Activated CD4-positive, CD25-positive, alpha-beta regulatory T cell treated with anti-CD3 and anti-CD28 coated beads, Interleukin-2, amount 50 U/mL, for 72 hours (primary cell): ENCODE measurements at regions not wholly inside any gene's neighbourhood (a gene's known extent, or its start where the extent isn't known, plus 50 kb on each side); places are given as distances from the start of the nearest gene placed in this dataset.
"Not testable (repeated sequence)": the region's sequence is repeated elsewhere in the genome, so short reads cannot be mapped to it uniquely, and the experiment has no call there.

ENCODE experiments used
- DNase-seq: peaks from one replicate; pipeline ENCODE4 v3.0.0; 2021

DNA sequence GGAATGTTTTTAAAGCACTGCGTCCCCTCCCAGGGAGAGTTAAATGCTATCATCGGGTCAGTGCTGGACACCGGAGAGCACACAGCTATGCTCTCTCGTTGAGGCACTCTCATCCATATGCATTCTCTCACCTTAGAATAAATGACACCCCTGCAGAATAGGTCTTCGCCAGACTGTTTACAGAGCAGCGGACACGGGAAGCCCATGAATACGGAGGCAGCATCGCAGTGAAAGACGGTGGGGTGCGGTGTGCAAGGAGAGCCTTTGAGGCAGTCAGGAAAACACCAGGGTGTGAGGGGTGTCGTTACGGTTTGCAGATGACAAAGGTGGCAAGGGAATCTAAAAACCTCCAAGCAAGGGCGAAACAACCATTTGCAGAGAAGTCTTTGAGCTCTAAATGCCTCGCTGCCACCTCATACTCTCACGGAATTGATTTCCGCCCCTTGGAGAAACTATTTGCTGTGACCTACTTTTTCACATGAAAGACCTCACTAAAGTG lies 169.2 kb upstream of the FHL2 start:
- no peak for DNase-seq

DNA sequence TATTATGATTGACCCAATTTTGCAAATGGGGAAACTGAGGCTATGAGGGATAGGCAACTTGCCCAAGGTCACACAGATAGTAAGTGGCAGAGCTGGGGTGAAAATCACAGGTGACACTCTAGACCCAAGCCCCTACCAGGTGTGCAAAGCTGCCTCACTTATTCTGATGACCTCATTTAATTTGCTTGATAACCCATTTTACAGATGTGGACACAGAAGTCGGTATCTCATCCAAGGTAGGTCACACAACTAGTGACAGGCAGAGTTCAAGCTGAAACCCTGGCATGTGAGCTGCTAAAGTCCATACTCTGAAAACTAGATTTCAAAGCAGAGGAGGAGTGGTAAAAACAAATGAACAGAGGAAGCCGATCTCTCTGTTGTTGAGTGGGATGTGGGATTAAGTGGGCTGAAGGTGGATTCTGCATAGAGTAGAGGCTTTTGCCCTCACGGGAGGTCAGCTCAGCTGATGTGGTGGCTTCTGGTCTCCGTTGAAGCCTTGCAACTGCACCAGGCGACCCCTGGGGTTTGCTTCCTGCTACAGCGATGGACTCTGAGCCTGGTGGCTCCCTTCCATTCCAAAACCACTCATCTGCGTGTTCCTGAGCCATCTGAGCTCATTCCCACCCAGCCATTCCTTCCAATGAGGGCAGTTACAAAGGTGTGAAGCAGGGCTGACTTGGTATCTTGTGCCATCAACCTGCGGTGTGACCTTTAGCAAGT lies 164.3 kb upstream of the FHL2 start:
- no peak for DNase-seq

- DNase-seq = no peak
Observed at GRCh38 chr2:105561401-105561800, 162.6 kb upstream of the FHL2 start.

DNA sequence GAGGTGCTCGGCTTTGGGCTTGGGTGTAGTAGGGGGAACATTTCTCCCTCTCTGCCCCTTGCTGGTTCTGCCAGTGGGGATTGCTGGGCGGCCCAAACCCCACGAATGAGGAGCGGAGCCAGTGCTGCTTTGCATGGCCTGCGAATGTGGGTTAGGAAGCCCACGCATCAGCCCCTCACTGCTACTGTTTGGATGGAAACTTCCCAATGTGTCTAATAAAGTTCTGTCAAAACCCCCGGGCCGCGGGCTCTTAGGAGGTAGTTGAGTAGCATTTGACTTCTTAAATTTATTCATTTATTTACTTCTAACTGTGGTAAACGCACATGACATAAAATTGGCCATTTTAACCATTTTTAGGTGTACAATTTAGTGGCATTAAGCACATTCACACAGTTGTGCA lies 161.3 kb upstream of the FHL2 start:
- no peak for DNase-seq

DNA sequence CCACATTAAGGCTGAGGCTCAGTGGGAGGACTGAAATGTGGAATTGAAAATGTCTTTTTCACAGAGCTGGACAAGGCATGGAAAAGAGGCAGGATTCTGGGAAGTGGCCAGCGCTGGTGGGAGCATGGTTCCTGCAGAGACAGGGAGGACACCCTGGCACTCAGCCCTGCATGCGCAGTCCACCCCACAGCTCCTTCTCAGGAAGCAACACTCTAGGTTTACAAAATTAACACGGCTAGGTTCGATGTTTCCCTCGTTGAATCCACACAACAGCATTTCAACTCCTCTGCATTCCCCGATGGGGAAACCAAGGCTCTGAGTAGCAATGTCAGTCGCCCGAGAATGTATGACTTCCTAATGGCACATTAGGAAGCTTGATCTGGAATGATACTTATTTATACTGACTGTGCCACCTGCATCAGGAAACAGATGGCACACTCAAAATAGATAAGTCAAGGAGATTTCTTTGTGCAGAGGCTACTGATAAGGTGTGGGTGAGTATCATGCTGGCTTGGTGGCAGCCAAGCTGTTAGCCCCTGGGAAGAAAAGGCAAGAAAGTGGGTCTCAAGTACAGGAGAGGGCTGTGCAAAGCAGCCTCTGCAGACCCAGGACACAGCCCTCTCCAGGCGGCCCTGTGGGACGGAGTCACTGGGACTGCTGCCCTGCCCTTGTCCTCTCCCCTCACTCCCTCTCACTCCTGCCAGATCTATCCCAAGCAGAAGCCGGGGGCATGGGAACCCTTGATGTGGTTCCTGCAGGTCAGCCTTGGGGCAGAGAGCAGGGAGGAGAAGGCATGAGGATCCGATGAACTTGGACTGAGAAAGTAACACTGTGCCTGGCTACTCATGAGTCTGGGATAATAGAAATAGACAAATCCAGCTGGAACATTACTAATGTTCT lies 158.4 kb upstream of the FHL2 start:
- no peak for DNase-seq

DNA sequence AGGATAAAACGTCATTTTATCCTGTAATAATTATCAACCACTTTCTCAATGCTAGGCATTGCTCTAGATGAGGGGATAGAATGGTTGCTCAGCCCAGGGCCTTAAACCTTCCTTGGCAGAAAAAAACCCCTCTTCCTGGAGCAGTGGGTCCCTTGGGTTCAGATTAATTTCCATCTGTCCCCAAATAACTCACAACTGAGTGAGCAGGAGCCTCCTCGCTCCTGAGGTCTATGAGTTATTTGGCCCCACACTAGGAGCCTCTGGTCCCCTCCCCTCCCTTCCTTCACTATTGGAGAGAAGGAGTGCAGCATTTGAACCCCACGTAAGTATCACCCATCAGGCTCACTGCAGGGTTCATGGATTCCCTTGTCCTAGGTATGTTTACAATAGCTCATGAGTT lies 157.5 kb upstream of the FHL2 start:
- DNase-seq = no peak

DNA sequence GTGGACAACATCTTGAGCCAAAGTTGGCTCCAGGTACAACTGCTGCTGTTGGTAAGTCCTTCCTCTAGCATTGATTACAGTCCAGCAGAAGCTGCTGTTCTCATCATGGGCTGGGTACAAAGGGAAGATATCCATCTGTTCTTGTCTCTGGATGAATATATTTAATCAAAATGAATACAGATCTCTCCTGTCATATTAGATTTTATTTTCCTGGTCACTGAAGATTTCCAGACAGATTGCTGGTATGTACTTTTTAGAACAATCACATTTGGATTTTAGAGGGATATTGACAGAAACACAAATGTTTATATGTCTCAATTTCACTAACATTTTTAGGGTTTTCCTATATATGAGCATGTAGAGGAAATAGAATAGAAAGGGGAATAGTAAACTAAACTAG lies 155.4 kb upstream of the FHL2 start:
- no peak for DNase-seq

DNA sequence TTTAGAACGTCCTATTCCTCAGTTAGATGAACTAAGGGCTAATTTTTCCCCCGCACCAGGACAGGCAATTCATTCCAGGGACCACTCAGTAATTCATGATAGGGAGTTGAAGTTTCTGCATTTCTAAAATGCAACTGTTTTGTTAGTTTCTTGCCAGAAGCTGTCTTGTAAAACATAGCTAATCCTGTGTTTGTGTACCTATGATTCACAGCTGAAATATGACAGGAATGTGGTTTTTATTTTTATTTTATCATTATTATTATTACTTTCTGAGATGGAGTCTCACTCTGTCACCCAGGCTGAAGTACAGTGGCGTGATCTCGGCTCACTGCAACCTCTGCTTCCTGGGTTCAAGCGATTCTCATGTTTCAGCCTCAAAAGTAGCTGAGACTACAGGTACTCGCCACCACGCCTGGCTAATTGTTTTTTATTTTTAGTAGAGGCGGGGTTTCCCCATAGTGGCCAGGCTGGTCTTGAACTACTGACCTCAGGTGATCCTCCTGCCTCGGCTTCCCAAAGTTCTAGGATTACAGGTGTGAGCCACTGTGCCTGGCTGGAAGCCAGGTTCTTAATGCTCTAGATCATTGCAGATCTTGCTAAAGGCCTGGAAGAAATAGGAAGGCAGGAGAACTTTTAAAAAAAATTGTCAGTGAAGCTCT lies 154.8 kb upstream of the FHL2 start:
- DNase-seq = no peak

- no peak for DNase-seq
Observed at GRCh38 chr2:105546628-105546974, 147.8 kb upstream of the FHL2 start.

- DNase-seq = peak; percentile 69
Observed at GRCh38 chr2:105545730-105546627, 147.1 kb upstream of the FHL2 start.

GRCh38 chr2:105544591-105545377 lies 145.9 kb upstream of the FHL2 start:
- no peak for DNase-seq

- DNase-seq = no peak
Observed at GRCh38 chr2:105541189-105542050, 142.6 kb upstream of the FHL2 start.

GRCh38 chr2:105540642-105541041 lies 141.8 kb upstream of the FHL2 start:
- DNase-seq = no peak

DNA sequence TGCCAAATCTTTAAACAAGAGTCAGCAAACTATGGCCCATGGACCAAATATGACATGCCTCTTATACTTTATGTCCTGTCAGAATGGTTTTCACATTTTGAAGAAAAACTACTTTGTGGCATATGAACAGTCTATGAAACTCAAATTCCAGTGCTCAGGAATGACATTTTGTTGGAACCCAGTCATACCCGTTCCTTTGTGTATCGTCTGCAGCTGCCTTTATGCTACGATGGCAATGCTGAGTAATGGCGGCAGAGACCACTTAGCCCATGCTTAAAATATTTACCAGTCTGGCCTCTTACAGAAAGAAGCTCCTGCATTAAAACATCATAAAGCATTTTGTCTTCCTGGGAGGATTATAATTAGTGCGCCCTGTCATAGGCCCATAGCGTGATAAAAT lies 140.5 kb upstream of the FHL2 start:
- DNase-seq = no peak

- DNase-seq = no peak
Observed at GRCh38 chr2:105538840-105539239, 140.0 kb upstream of the FHL2 start.

DNA sequence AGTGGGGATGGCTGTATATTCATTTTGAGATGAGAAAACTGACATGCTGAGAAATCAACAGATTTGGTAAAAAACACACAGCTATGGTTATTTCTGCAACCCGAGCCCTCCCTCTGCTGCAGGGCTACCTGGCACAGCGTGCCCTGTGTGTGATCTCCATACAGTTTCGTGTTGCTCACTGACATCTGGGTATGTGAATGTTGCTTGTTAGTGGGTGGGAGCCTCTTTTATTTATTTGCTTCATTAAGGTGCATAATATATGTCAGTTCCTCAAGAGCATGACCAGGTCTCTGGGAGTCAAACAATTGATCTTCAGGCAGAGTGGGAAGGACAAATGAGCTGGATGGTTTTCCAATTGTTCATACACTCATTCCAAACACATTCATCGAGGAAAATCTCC lies 139.1 kb upstream of the FHL2 start:
- no peak for DNase-seq

GRCh38 chr2:105537466-105537865 lies 138.6 kb upstream of the FHL2 start:
- DNase-seq = no peak

- DNase-seq = no peak
Observed at GRCh38 chr2:105536175-105536574, 137.3 kb upstream of the FHL2 start.

- DNase-seq = not testable (repeated sequence)
Observed at GRCh38 chr2:105529258-105529657, 130.4 kb upstream of the FHL2 start.

DNA sequence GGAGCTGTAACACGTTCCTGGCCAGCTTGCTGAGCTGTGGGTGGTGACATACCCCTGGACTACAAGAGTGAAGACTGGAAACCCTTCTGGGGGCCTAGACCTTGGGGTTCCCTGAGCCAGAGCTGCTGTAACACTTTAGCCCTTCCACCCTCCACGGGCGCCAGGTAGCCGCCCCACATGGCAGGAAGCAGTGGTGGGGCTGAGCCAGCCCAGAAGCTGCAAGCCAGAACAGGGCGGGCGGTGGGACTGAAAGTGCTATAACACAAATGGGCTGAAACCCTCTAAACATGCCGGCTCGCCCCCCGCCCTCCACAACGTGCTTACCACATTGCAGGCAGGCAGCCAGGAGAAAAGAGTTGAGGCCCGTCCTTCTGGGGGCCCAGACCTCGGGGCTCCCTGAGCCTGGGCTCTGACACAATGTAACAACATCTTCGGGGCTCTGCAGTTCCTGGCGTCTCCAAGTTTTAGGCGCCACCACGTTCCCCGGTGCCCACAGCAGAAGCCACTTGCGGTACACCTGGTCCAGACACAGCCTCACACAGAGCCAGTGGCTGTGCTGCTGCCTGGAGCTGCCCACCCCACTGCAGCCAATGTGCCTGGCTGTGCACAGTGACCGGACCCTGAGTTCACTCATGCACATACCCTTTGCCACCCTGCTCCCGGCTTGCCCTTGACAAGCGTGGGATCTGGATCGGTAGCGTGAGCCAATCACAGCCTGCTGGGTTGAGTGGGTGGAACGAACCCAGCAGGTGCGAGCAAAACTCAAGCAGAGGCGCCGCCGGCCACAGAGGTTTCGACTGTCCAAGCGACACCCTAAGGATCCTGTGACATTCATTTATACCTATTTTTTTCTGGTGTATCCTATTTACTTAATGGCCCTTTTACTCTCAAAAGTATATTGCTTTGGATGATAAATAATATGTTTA lies 127.4 kb upstream of the FHL2 start:
- DNase-seq = no peak
